GM19351 (cell line): ENCODE measurements at regions not wholly inside any gene's neighbourhood (a gene's known extent, or its start where the extent isn't known, plus 50 kb on each side); places are given as distances from the start of the nearest gene placed in this dataset.
"Not testable (repeated sequence)": the region's sequence is repeated elsewhere in the genome, so short reads cannot be mapped to it uniquely, and the experiment has no call there.

ENCODE experiments used
- ATAC-seq: cut with Tn5 transposase; IDR thresholded peaks from one replicate; pipeline ENCODE4 v1.9.1; 2021; ENCODE audit warnings: mild to moderate bottlenecking, moderate library complexity; ENCODE audit not compliant: unreplicated experiment

- ATAC-seq, result no peak
These were observed 123.9 kb upstream of the GRIK3 start for GRCh38 chr1:37158113-37158749.

- ATAC-seq, result no peak
These were observed 124.8 kb upstream of the GRIK3 start for GRCh38 chr1:37159102-37159501.

DNA sequence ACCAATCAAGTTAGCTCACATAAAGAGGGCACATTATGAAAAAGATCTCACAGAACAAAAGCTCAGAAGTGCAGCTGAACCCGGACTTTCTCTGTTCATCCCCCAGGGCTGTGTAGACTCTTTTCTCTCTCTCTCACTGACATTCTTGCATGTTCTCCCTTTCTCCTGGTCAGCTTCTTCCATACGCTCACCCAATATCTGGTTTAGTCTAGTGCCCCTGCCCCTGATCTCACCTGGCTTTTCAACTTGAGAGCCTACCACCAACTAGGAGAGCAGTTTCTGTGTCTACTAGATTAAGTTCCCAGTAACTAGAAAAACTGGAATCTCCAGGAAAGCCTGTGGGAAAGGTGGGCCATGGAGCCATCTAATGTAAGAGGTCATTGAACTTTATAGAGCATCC, 126.9 kb upstream of the GRIK3 start:
- ATAC-seq, result no peak

DNA sequence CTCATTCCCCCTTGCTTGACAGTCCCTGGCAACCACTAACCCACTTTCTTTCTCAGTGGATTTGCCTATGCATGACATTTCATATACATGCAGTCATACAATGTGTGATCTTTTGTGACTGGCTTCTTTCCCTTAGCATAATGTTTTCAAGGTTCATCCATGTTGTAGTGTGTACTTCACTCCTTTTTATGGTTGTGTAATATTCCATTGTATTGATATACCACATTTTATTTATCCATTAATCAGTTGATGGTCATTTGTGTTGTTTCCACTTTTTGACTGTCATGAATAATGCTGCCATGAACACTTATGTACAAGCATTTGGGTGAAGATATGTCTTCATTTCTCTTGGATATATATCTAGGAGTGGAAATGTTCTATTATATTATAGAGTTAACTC, 127.7 kb upstream of the GRIK3 start:
- ATAC-seq, result no peak

GRCh38 chr1:37166005-37166404, 131.7 kb upstream of the GRIK3 start:
- ATAC-seq, result no peak

DNA sequence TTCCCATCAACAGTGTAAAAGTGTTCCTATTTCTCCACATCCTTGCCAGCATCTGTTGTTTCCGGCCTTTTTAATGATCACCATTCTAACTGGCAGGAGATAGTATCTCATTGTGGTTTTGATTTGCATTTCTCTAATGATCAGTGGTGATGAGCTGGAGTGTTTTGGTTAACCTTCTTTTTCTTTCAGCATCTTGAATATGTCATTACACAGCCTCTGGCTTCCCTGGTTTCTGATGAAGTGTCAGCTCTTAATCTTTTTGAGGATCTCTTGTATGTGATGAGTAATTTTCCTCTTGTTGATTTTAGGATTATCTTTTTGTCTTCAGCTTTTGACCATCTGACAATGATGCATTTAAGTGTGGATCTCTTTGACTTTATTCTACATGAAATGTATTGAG, 133.2 kb upstream of the GRIK3 start:
- no peak for ATAC-seq

- ATAC-seq, result no peak
These were observed 134.9 kb upstream of the GRIK3 start for GRCh38 chr1:37169241-37169640.

- ATAC-seq, result no peak
These were observed 135.5 kb upstream of the GRIK3 start for GRCh38 chr1:37169743-37170275.

DNA sequence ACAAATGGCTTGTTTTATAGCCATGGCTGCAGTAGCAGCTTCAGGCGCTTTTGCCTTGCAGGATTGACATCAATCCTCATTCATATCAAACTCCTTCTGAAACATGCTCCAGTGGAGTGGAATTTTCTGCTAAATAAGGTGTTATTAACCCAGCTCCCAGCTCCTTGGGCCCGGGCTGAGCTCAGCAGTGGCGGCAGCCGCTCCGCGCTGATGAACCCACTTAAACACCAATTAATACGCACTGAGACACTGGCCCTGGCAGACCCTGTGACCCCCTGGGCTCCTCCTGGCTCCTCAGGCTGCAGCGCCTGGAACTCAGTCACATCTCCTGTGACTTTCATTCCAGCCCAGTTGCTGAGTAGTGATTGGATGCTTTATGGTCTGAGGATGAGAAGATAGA, 137.4 kb upstream of the GRIK3 start:
- no peak for ATAC-seq

DNA sequence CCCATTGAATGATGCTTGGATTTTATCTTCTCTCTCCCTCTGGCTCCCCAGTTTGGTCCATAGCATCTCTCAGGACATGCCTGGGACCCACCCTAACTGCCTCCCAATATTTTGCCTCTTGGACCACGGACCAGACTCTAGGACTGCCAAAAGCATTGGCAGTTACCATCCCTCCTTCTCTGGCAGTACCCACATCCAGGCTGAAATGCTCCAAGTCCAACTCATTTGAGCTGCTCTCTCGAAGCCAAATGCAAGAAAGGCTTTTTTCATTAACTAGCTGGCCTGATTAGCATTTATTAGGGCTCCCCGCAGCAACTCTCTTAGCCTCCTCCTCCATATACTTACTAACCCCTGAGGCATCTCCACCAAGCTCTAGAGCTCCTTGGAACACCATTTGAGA, 140.0 kb upstream of the GRIK3 start:
- no peak for ATAC-seq

DNA sequence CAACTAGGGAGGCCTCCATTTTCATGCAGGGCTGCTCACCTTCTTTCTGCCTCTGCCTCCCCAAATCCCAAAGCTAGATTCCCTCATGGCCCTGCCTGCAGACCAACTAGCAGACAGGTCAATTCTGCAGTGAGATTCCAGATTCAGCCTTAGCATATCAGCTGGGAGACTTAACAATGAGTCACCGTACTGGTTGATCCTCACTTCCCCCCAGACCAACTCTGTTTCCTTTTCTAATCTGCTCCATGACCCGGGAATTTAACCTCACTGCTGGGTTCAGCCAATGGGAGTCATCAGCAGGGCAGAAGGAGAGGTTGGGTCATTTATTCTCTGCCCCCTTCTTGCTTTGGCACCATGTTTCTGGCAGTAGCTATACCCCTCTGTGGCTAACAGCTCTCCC, 140.6 kb upstream of the GRIK3 start:
- no peak for ATAC-seq

DNA sequence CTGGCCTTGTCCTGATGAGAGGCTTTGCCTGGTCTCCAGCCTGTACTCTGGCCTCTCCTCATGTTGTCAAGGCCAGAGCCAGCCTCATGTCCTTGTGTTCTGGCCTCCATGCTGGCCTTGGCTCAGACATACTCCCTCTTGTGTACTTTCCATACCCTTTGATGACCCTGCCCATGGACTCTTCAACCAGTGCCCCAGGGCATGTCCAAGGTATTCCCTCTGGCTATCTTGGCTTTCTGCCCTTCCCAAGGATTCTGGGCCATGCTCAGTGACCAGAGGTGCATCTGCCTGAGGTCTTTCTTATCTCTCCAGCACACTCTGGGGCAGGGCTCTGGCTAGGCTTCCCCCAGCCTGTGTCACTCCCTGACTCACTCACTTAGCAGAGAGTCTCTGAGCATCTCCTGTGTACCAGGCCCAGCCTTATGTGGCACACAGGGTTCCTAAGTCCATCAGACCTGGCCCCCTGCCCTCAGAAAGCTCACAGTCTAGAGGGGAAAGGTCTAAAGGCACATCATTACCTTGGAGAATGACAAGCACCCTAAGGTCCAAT, 141.4 kb upstream of the GRIK3 start:
- ATAC-seq, result no peak

GRCh38 chr1:37176269-37176668, 142.0 kb upstream of the GRIK3 start:
- ATAC-seq, result no peak

DNA sequence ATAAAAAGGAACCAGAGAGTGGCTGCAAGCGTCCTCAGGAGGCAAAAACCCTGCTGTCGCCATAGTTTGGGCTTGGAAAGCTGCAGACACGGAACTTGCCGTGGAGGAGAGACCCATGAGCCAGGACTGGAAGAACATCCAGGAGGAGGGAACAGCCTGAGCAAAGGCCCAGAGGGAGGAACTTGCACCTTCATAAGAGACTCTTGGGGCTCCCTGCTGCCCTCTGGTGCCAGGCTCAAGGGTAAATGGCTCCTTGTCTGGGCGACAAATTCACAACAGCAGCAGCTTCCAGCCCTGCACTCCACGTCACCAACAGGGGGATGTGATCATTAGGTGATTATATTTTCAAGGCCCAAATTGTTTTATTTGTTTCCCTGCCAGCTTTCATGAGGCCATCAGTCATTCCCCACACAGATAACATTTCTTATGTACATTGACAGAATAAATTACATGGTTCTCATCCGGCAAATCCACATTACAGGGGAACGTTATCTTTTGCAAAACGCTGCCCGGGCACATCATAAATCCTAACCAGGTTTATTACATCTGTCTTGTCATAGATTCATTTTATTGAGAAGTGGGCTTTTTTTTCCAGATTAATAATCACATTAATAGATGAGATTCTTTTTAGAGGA, 143.0 kb upstream of the GRIK3 start:
- no peak for ATAC-seq

GRCh38 chr1:37181425-37181824, 147.1 kb upstream of the GRIK3 start:
- no peak for ATAC-seq

GRCh38 chr1:37184789-37185188, 150.5 kb upstream of the GRIK3 start:
- ATAC-seq, result no peak

DNA sequence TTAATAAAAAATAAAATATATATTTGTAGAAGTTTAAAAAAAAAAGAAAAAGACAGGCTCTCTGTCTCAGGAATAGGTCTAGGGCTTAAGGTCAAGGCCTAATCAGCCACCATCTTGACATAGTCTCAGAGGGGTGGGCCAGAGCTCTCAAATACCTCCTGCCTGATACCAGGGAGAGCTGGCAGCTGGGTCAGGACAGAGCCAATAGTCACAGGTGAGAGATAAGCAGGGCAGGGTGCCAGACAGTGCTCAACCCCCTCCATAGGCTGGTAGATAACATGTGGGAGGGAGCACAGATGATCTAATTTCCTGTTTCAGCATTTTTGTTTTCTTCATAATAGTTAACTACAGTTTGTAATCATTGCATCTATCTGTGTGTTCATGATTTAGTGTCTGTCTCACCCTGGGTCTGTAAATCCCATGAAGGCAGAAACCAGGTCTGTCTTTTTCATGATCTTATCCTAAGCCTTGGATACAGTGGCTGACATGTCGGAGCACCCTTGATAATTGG, 152.0 kb upstream of the GRIK3 start:
- no peak for ATAC-seq

DNA sequence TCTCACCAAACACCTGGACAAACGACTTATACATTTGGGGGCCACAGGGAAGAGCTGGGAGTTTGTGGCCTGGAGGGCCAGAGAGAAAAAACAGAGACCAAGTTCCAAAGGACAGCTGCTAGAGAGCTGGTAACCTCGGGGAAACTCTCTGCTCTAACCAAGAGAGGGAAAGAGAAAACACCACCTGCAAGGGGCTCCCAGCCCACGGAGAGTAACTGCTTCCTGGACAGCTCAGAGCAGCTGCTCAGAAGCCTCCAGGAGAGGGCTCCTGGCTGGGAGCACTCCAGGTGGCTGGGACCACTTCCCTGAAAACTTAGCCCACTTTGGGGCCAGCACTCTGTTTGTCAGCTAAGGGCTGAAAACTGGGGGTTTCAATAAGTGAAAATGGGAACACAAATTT, 154.8 kb upstream of the GRIK3 start:
- ATAC-seq, result no peak

- ATAC-seq, result no peak
These were observed 163.1 kb upstream of the GRIK3 start for GRCh38 chr1:37197411-37197810.

DNA sequence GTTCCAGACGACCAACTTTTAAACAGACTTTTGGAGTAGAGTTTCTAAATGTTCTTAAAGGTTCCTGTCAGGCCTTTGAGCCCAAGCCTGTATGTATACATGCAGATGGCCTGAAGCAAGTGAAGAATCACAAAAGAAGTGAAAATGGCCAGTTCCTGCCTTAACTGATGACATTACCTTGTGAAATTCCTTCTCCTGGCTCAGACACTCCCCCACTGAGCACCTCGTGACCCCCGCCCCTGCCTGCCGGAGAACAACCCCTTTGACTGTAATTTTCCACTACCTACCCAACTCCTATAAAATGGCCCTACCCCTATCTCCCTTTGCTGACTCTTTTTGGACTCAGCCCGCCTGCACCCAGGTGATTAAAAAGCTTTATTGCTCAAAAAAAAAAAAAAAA, 180.0 kb upstream of the GRIK3 start:
- not testable (repeated sequence) for ATAC-seq

- ATAC-seq, result no peak
These were observed 199.3 kb upstream of the GRIK3 start for GRCh38 chr1:37233606-37234005.

DNA sequence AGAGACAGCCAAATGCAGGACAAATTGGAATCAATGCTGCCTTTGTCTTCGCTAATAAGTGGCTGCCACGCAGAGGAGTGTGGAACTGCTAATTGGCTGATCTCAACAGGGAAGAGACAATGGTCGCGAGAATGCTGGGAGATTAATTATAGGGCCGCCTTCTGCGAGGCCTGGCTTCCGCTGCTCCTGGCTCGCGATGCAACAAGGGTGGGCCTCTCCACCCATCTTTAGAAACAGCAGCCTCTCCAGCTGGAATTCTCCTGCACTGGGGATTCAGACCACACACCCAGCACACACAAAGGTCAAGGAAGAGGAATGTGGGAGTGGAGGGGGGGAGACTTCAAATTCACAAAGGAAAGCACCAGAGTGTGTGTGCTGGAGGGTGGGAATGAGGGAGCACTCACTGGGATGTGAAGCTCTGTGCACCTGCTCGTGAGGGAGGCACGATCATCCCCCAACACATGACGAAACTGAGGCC, 200.7 kb upstream of the GRIK3 start:
- no peak for ATAC-seq
